IPS-15b (cell line): ENCODE measurements at regions not wholly inside any gene's neighbourhood (a gene's known extent, or its start where the extent isn't known, plus 50 kb on each side); places are given as distances from the start of the nearest gene placed in this dataset.

ENCODE experiments used
- H3K27me3 ChIP-seq: one replicate; pipeline ENCODE4 v1.6.1; 2013; ENCODE audit warnings: low read length; ENCODE audit not compliant: control insufficient read depth, insufficient read depth
- H3K36me3 ChIP-seq: one replicate; pipeline ENCODE4 v1.6.1; 2013; ENCODE audit warnings: low read length; ENCODE audit not compliant: control insufficient read depth, insufficient read depth
- H3K4me1 ChIP-seq: one replicate; pipeline ENCODE4 v1.6.1; 2013; ENCODE audit warnings: mild to moderate bottlenecking, low read length; ENCODE audit not compliant: control insufficient read depth, insufficient read depth
- H3K4me3 ChIP-seq: one replicate; pipeline ENCODE4 v1.5.1; 2013; ENCODE audit warnings: low read depth, low read length
- H3K9ac ChIP-seq: one replicate; pipeline ENCODE4 v1.6.1; 2013; ENCODE audit warnings: low read depth, mild to moderate bottlenecking, low read length
- H3K9me3 ChIP-seq: one replicate; pipeline ENCODE4 v1.6.1; 2013; ENCODE audit warnings: mild to moderate bottlenecking, low read length; ENCODE audit not compliant: control insufficient read depth, insufficient read depth

- no peaks in the 10 kb centered on the region for H3K4me1 ChIP-seq
- peaks cover 4% of the 10 kb centered on the region for H3K27me3 ChIP-seq
- H3K4me3 ChIP-seq, result no peak overlapping the region
Measured at GRCh38 chr11:119853581-119854360, 124.8 kb upstream of the NECTIN1 start.

DNA sequence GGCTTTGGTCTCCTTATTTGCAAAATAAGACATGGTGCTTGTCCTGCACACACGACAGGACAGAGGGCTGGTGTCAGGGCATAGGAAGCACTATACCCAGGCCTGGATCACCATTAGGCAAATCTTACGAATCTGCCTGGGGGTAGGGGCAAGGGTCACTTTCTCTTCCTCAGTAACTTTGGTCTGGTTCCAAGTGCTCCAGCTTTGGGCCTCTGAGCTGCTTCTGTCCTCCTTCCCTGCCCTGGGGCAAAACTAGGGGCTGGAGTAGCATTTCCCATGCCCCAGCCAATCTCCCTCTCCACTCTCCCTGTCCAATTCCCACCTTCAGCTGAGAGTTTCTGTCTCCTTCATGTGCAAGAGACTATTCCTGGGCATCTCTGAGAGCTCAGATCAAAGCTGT, 123.7 kb upstream of the NECTIN1 start:
- Histone ChIP-seq H3K27me3 (no peaks in the 10 kb centered on the region), H3K9me3 (no peaks in the 10 kb centered on the region), H3K4me1 (no peaks in the 10 kb centered on the region), H3K9ac (no peak overlapping the region), H3K4me3 (no peak overlapping the region), H3K36me3 (no peaks in the 10 kb centered on the region)

More at GRCh38 chr11:119853581-119854360, 124.8 kb upstream of the NECTIN1 start:
- Histone ChIP-seq H3K9ac (no peak overlapping the region), H3K36me3 (no peaks in the 10 kb centered on the region), H3K9me3 (no peaks in the 10 kb centered on the region)

DNA sequence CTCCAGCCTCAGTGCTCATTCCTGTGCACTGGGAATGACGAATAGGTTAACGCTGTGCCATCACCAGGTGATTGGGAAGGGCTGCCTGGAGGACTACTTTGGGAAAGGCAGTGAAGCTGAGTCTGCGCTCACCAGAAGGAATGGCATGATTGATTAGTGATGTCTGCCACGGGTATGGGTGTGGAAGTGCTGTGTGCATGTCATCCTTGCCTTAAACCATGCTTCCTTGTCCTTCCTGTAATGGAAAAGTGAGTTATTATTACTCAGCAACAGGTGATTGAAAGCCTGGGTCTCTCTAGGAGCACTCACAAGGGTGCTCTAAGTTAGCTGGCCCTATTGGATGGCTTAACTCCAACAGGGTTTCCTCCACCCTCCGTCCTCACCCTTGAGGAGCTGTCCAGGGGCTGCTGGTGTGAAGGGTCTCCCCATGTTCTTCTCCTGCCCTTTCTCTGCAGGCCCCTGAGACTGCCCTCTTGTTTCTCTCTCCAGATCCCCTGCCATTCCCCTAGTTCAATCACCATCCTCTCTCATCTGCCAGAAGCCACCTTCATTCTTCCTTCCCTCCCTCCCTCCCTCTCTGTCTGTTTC, 121.9 kb upstream of the NECTIN1 start:
- Histone ChIP-seq H3K9me3 (no peaks in the 10 kb centered on the region), H3K36me3 (no peaks in the 10 kb centered on the region), H3K4me1 (no peaks in the 10 kb centered on the region), H3K9ac (no peak overlapping the region), H3K4me3 (no peak overlapping the region), H3K27me3 (no peaks in the 10 kb centered on the region)

- no peak overlapping the region for H3K9ac ChIP-seq
- no peaks in the 10 kb centered on the region for H3K27me3 ChIP-seq
- H3K4me1 ChIP-seq, result no peaks in the 10 kb centered on the region
- no peaks in the 10 kb centered on the region for H3K36me3 ChIP-seq
- H3K9me3 ChIP-seq, result no peaks in the 10 kb centered on the region
- no peak overlapping the region for H3K4me3 ChIP-seq
Measured at GRCh38 chr11:119849872-119850271, 120.9 kb upstream of the NECTIN1 start.

DNA sequence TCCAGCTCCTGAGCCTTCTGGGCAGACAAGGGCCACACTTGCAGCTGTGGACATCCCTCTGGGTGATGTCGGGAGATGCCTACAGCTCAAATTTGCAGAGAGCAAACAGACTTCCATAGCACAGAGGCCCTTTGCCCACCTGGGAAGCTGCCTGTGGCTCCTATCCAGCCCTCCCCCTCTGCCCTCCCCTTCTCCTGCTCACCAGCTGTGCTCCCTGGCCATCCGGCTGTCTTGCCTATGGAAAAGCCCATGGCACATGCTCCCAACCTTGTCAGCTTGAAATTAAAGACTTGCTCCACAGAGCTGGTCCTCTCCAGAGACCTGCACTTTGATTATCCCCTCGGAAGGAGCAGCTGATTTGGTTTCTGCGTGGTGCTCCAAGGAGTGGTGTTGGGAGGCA, 118.9 kb upstream of the NECTIN1 start:
- Histone ChIP-seq H3K9me3 (no peaks in the 10 kb centered on the region), H3K4me3 (no peak overlapping the region), H3K9ac (no peak overlapping the region), H3K4me1 (no peaks in the 10 kb centered on the region), H3K27me3 (no peaks in the 10 kb centered on the region), H3K36me3 (no peaks in the 10 kb centered on the region)

DNA sequence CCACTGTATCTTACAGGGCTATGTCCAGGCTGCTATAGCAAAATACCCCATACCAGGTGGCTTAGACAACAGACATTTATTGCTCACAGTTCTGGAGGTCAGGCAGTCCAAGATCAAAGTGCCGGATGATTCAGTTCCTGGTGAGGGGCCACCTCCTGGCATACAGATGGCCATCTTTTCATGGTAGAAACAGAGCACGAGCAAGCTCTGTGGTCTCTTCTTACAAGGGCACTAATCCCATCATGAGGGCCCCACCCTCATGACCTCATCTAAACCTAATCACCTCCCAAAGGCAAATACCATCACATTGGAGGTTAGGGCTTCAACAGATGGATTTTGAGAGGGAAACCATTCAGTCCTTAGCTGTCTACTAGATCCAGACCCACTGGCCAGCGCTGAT, 117.4 kb upstream of the NECTIN1 start:
- no peaks in the 10 kb centered on the region for H3K27me3 ChIP-seq
- H3K9ac ChIP-seq, result no peak overlapping the region
- no peaks in the 10 kb centered on the region for H3K4me1 ChIP-seq
- no peaks in the 10 kb centered on the region for H3K9me3 ChIP-seq
- H3K36me3 ChIP-seq, result no peaks in the 10 kb centered on the region
- no peak overlapping the region for H3K4me3 ChIP-seq

DNA sequence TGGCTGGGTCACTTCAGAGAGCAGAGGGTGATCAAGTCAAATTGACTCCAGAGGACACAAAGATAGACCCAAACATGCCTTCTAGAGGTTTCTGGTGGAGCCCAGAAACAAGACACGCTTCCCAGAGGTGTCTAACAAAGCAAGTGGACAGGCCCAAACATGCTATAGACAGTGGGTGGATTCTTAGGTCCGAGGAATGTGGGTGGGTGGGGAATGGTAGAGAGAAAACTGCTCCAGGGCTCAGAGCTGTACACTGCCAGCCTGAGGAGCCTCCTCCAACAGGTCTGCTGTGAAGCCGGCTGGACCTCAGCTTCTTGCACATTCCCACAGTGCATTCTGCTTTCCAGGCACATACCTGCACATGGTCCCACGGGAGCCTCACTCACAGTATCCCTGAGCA, 116.8 kb upstream of the NECTIN1 start:
- Histone ChIP-seq H3K4me3 (no peak overlapping the region), H3K27me3 (no peaks in the 10 kb centered on the region), H3K36me3 (no peaks in the 10 kb centered on the region), H3K9me3 (no peaks in the 10 kb centered on the region), H3K4me1 (no peaks in the 10 kb centered on the region), H3K9ac (no peak overlapping the region)

- Histone ChIP-seq H3K9ac (no peak overlapping the region), H3K4me3 (no peak overlapping the region), H3K9me3 (no peaks in the 10 kb centered on the region), H3K36me3 (no peaks in the 10 kb centered on the region), H3K4me1 (no peaks in the 10 kb centered on the region), H3K27me3 (no peaks in the 10 kb centered on the region)
Measured at GRCh38 chr11:119845305-119845704, 116.3 kb upstream of the NECTIN1 start.

- peaks cover 2% of the 10 kb centered on the region for H3K27me3 ChIP-seq
- H3K36me3 ChIP-seq, result no peaks in the 10 kb centered on the region
- no peaks in the 10 kb centered on the region for H3K4me1 ChIP-seq
- no peak overlapping the region for H3K4me3 ChIP-seq
- no peaks in the 10 kb centered on the region for H3K9me3 ChIP-seq
- no peak overlapping the region for H3K9ac ChIP-seq
Measured at GRCh38 chr11:119844808-119845207, 115.8 kb upstream of the NECTIN1 start.

DNA sequence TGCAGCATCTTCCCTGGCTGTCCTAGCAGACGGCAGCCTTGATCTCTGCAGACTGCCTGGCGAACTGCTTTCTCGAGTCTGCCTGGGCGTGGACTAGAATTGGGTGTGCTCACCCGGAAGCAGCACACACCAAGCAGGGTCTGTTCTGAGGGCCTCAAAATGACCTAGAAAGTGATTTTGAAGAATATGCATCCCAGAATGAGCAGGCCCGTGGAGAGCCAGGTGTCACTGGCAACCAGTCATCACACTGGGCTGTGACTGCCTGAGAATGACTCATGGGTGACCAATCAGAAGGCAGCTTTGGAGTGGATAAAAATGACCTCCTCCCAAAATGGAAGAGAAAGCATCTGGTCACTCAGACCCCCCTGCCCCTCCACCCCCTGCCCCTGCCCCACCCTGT, 114.9 kb upstream of the NECTIN1 start:
- no peaks in the 10 kb centered on the region for H3K4me1 ChIP-seq
- H3K27me3 ChIP-seq, result peaks cover 3% of the 10 kb centered on the region
- H3K36me3 ChIP-seq, result no peaks in the 10 kb centered on the region
- no peak overlapping the region for H3K4me3 ChIP-seq
- no peak overlapping the region for H3K9ac ChIP-seq
- H3K9me3 ChIP-seq, result no peaks in the 10 kb centered on the region

DNA sequence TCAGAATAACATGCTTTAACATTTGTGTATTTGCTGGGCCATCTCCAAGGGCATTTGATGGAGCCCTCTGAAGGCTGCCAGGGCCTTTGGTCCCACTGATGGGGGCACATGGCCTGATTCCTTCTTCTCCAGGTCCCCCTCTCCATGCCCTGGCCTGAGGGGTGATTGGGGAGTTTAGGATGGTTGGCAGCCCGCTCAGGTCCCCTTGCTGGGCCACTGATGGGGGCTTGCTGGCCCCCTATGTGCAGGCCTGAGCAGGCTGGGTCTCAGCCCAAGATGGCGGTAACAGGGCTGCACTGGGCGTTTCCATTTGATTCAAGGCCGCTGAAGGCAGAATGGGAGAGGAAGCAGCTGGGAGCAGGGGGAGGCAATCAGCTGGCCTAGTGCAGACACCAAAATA, 113.7 kb upstream of the NECTIN1 start:
- Histone ChIP-seq H3K4me3 (no peak overlapping the region), H3K27me3 (peaks cover 3% of the 10 kb centered on the region), H3K4me1 (no peaks in the 10 kb centered on the region), H3K9me3 (no peaks in the 10 kb centered on the region), H3K36me3 (no peaks in the 10 kb centered on the region), H3K9ac (no peak overlapping the region)

DNA sequence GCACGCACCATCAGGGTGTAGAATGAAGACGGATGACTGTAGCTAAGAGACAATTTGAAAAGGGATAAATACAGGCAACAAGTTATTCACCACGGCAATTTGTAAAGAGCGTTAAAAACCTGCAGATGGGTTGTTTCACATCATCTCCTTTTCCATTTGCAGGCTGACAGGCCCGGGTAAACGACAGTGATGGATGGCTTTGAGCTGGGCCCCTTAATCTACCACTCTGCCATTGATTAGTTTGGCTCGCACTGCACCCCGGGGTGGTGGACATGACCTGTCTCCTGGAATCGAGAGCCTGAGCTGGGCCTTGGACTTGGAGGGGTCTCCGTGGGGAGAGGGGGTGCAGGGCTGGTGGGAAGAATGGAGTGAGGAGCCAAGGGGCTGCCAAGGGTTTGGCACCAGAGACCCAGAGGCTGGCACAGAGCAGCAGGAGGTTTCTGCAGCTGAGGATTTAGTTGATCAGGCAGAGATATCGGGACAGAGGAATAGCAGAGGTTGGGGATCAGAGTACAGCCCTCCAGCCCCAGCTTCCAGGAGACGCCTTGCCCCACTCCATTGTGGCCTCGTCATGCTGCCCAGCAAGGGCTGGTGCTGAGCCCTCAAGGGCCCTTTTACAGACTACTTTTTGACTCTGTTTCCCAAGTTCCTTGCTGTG, 110.6 kb upstream of the NECTIN1 start:
- no peaks in the 10 kb centered on the region for H3K4me1 ChIP-seq
- H3K9ac ChIP-seq, result no peak overlapping the region
- no peaks in the 10 kb centered on the region for H3K36me3 ChIP-seq
- H3K4me3 ChIP-seq, result no peak overlapping the region
- peaks cover 3% of the 10 kb centered on the region for H3K27me3 ChIP-seq
- H3K9me3 ChIP-seq, result peaks cover 3% of the 10 kb centered on the region
